Parathyroid adenoma (tissue), 2 donors: ENCODE measurements at regions not wholly inside any gene's neighbourhood (a gene's known extent, or its start where the extent isn't known, plus 50 kb on each side); places are given as distances from the start of the nearest gene placed in this dataset.

Experiments used
- H2AFZ ChIP-seq: fragments of 300-600 bp; sonication (generic); one replicate; pipeline ENCODE4 v1.7.0; 2017; ENCODE audit warnings: antibody characterized with exemption, mild to moderate bottlenecking
- H3K27ac ChIP-seq: fragments of 300-600 bp; sonication (generic); one replicate; pipeline ENCODE4 v1.7.0; 2017
- H3K27me3 ChIP-seq: fragments of 300-600 bp; sonication (generic); one replicate; pipeline ENCODE4 v1.7.0; 2017; ENCODE audit warnings: low read length; ENCODE audit not compliant: control insufficient read depth, insufficient read depth
- H3K36me3 ChIP-seq: fragments of 300-600 bp; sonication (generic); one replicate; pipeline ENCODE4 v1.7.0; 2017; ENCODE audit warnings: low read length; ENCODE audit not compliant: control insufficient read depth, insufficient read depth
- H3K4me1 ChIP-seq: fragments of 300-600 bp; sonication (generic); one replicate; pipeline ENCODE4 v1.7.0; 2017; ENCODE audit warnings: control low read depth
- H3K4me2 ChIP-seq: fragments of 300-600 bp; sonication (generic); one replicate; pipeline ENCODE4 v1.7.0; 2017; ENCODE audit warnings: low read length
- H3K4me3 ChIP-seq: fragments of 300-600 bp; sonication (generic); one replicate; pipeline ENCODE4 v1.7.0; 2017; ENCODE audit warnings: low read depth, low read length
- H3K79me2 ChIP-seq: fragments of 300-600 bp; sonication (generic); one replicate; pipeline ENCODE4 v1.7.0; 2017; ENCODE audit warnings: control low read depth
- H3K9ac ChIP-seq: fragments of 300-600 bp; sonication (generic); one replicate; pipeline ENCODE4 v1.7.0; 2017; ENCODE audit warnings: mild to moderate bottlenecking
- H3K9me3 ChIP-seq: fragments of 300-600 bp; sonication (generic); one replicate; pipeline ENCODE4 v1.7.0; 2017; ENCODE audit warnings: low read length; ENCODE audit not compliant: control insufficient read depth
- TF ChIP-seq, protein P1 (sequence below): fragments of 300-600 bp; sonication (generic); IDR thresholded peaks from one replicate; pipeline ENCODE4 v1.7.0; 2017; ENCODE audit warnings: antibody characterized with exemption, mild to moderate bottlenecking
- donor health status: primary hyperparathyroidism.

DNA sequence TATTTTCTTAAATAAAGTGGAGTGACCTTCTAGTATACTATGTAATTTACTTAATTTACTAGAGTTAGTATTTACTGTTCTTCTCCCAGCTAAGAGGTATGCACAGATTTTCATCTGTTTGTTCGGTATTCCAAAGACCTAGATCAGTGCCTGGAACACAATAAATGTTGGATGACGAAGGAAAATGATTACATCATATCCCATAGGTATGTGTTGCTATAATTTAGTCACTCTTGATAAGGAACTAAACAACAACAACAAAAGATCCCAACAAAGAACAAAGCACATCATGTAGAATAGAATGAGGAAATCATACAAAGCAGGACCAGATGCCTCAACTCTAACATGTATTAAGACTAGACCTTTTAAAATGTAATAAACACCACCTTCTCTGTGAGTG lies 89.6 kb upstream of the ADGRF1 start:
- no peaks in the 10 kb centered on the region for H3K4me1 ChIP-seq
- TF ChIP-seq, protein P1, sequence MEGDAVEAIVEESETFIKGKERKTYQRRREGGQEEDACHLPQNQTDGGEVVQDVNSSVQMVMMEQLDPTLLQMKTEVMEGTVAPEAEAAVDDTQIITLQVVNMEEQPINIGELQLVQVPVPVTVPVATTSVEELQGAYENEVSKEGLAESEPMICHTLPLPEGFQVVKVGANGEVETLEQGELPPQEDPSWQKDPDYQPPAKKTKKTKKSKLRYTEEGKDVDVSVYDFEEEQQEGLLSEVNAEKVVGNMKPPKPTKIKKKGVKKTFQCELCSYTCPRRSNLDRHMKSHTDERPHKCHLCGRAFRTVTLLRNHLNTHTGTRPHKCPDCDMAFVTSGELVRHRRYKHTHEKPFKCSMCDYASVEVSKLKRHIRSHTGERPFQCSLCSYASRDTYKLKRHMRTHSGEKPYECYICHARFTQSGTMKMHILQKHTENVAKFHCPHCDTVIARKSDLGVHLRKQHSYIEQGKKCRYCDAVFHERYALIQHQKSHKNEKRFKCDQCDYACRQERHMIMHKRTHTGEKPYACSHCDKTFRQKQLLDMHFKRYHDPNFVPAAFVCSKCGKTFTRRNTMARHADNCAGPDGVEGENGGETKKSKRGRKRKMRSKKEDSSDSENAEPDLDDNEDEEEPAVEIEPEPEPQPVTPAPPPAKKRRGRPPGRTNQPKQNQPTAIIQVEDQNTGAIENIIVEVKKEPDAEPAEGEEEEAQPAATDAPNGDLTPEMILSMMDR = no peak

DNA sequence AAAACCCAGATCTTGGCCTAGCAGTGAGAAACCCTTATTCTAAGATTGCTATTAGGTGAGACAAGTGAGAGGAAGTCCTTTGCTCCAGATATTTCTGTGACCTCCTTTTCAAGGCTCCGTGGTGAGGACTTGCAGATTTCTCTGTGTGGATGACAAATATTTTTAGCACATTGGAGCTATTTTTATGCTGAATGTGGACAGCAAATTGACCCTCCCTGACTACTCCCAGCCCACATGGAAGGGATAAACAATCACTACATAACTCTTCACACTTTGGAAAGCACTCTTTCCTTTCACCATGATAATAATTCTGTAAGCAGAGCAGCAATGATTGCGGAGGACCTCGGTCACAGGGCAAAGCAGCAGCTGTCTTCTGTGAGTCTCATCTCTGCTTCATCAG lies 88.0 kb upstream of the ADGRF1 start:
- no peaks in the 10 kb centered on the region for H3K79me2 ChIP-seq
- no peaks in the 10 kb centered on the region for H3K36me3 ChIP-seq
- TF ChIP-seq, protein P1 = no peak
- H3K4me2 ChIP-seq = no peak overlapping the region
- H2AFZ ChIP-seq = no peak overlapping the region
- no peak overlapping the region for H3K4me3 ChIP-seq
- H3K9ac ChIP-seq = no peak overlapping the region
- H3K4me1 ChIP-seq = no peaks in the 10 kb centered on the region
- H3K27ac ChIP-seq = no peak overlapping the region
- no peaks in the 10 kb centered on the region for H3K9me3 ChIP-seq
- H3K27me3 ChIP-seq = no peaks in the 10 kb centered on the region

More for the DNA sequence above, 89.6 kb upstream of the ADGRF1 start:
- Histone ChIP-seq H3K4me3 (no peak overlapping the region), H2AFZ (no peak overlapping the region), H3K4me2 (no peak overlapping the region), H3K9ac (no peak overlapping the region), H3K27me3 (no peaks in the 10 kb centered on the region), H3K79me2 (no peaks in the 10 kb centered on the region), H3K36me3 (no peaks in the 10 kb centered on the region), H3K27ac (no peak overlapping the region), H3K9me3 (no peaks in the 10 kb centered on the region)

DNA sequence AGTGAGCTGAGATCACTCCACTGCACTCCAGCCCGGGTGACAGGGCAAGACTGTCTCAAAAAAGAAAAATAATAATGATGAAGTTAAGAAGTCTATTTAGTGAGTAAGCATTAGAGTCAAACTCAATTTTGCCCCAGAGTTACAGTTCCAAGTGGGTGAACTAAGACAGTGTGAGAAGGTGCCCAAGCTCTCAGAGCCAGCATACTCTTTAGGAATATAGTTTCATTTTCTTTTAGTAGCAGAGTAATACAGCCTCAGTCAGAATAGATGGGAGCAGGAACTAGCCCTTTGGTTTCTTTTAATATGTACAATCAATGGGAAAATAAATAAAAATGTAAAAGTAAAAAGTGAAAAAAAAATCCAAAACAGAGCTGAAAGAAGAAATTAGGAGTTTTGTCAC lies 87.0 kb upstream of the ADGRF1 start:
- no peak overlapping the region for H3K4me3 ChIP-seq
- no peaks in the 10 kb centered on the region for H3K79me2 ChIP-seq
- H3K9me3 ChIP-seq = no peaks in the 10 kb centered on the region
- H3K9ac ChIP-seq = no peak overlapping the region
- H3K4me2 ChIP-seq = no peak overlapping the region
- H3K4me1 ChIP-seq = no peaks in the 10 kb centered on the region
- no peak overlapping the region for H3K27ac ChIP-seq
- no peaks in the 10 kb centered on the region for H3K36me3 ChIP-seq
- H2AFZ ChIP-seq = no peak overlapping the region
- no peaks in the 10 kb centered on the region for H3K27me3 ChIP-seq
- TF ChIP-seq, protein P1 = no peak

DNA sequence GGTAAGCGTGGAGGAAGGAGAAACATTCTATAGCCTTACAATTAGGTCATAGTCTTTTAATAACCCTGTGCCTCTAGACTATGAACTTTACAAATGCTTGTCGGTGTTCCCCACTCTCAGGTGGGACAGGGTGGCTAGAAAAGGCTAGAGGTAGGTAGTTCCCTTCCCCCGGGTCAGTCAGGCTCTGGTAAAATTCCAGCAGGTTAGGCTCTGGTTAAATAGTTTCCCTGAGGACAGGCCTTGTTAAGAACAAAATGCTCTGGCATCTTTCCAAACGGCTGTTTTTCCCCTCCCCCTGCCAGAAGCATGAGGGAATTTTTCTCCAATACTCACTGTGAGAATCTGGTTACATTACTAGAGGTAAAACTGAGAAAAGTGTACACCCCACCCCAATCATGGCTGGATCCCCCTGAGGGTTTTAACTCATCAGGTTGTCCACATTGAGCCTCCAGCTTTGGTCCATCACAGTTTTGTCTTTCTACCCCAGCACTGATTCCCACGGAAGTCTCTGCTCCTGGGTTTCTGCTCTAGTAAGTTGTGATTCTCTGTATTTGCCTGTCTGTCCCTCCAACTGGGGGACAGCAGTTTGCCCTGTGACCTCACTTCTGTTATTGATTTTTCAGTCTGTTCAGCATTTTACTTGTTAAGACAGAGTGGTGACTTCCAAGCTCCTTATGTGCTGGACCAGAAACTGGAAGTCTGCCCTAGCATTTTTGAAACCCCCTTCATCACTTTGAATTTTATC lies 84.7 kb upstream of the ADGRF1 start:
- H3K27ac ChIP-seq = no peak overlapping the region

More for the DNA sequence above, 84.7 kb upstream of the ADGRF1 start:
- no peak overlapping the region for H3K4me2 ChIP-seq
- H3K4me3 ChIP-seq = no peak overlapping the region
- no peaks in the 10 kb centered on the region for H3K79me2 ChIP-seq
- no peaks in the 10 kb centered on the region for H3K9me3 ChIP-seq
- H2AFZ ChIP-seq = no peak overlapping the region
- no peaks in the 10 kb centered on the region for H3K4me1 ChIP-seq
- H3K9ac ChIP-seq = no peak overlapping the region
- no peaks in the 10 kb centered on the region for H3K36me3 ChIP-seq
- H3K27me3 ChIP-seq = no peaks in the 10 kb centered on the region
- TF ChIP-seq, protein P1 = no peak
